ENCODE measurements at regions not wholly inside any gene's neighbourhood (a gene's known extent, or its start where the extent isn't known, plus 50 kb on each side); places are given as distances from the start of the nearest gene placed in this dataset.

DNA sequence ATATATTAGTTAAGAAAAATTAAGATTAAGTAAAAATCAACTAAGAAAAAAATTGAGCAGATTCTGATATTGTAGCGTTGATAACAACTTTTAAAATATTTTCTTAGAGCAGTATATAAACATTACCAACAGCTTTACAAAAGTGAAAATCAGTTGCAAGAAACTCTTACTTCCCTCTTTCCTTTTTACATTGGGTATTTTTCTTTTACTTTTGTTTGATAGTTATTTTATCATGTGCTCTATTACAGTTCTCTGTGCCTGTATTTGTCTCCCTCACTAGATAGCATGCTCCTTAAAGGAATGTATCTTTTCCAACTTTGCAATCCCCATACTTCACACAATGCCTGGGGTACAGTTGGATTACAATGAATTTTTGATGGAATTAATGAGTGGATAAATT is 87.5 kb upstream of the P3H2 start:
- no peak for TF ChIP-seq HNF4A (conservative IDR thresholded peaks at IDR 0.05)
- no peak for TF ChIP-seq RAD21 (IDR thresholded peaks at IDR 0.05)
- TF ChIP-seq, protein P1, sequence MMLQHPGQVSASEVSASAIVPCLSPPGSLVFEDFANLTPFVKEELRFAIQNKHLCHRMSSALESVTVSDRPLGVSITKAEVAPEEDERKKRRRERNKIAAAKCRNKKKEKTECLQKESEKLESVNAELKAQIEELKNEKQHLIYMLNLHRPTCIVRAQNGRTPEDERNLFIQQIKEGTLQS (IDR thresholded peaks at IDR 0.05) = no peak
- no peak for TF ChIP-seq RXRA (IDR thresholded peaks at IDR 0.05)
- TF ChIP-seq EGR1 (IDR thresholded peaks at IDR 0.05; ENCODE audit: low read depth in 2 of 2) = no peak
- TF ChIP-seq, protein P2, sequence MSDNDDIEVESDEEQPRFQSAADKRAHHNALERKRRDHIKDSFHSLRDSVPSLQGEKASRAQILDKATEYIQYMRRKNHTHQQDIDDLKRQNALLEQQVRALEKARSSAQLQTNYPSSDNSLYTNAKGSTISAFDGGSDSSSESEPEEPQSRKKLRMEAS (IDR thresholded peaks at IDR 0.05) = no peak
- H3K27me3 ChIP-seq (ENCODE audit: control insufficient read depth in 4 of 4, insufficient read depth in 4 of 4, low read length in 3 of 4) = no peaks in the 10 kb centered on the region
- no peak overlapping the region for H3K9ac ChIP-seq (ENCODE audit: low read depth in 1 of 2, low read length in 2 of 2)
- no peaks in the 10 kb centered on the region for H3K36me3 ChIP-seq (ENCODE audit: control insufficient read depth in 4 of 4, insufficient read depth in 3 of 4, low read depth in 1 of 4, low read length in 3 of 4)
- no peak overlapping the region for H3K4me3 ChIP-seq (ENCODE audit: low read depth in 1 of 3, low read length in 3 of 3)
- 90% methylated on average over 1 of the region's 1 CpG for WGBS
- H3K27ac ChIP-seq (ENCODE audit: low read depth in 1 of 2, low read length in 2 of 2) = no peak overlapping the region
- no peaks in the 10 kb centered on the region for H3K9me3 ChIP-seq (ENCODE audit: control insufficient read depth in 4 of 4, low read length in 3 of 4)
- H3K4me1 ChIP-seq (ENCODE audit: control insufficient read depth in 4 of 4, insufficient read depth in 4 of 4, low read length in 3 of 4) = no peaks in the 10 kb centered on the region
- DNase-seq (ENCODE audit: low spot score) = no peak

DNA sequence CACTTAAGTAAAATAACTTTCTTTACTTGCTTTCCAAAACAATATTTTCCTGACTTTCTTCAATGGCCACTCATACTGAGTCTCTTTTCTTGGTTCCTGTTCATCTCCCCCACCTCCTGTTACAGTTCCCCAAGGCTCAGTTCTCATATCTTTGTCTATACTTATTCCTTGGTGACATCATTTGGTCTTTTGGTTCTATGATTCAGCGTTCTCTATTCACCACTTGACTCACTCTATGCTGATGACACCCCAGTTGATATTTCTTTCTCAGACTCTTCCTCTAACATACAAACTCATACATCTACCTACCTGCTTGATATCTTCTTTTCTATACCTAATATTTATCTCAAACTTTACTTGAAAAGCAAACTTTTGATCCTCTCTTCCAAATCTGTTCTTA is 85.0 kb upstream of the P3H2 start:
- Histone ChIP-seq H3K9ac (ENCODE audit: low read depth in 1 of 2, low read length in 2 of 2) (no peak overlapping the region), H3K4me3 (ENCODE audit: low read depth in 1 of 3, low read length in 3 of 3) (no peak overlapping the region), H3K4me1 (ENCODE audit: control insufficient read depth in 4 of 4, insufficient read depth in 4 of 4, low read length in 3 of 4) (peaks cover 0 to 3% (median 0%) of the 10 kb centered on the region in 4 donors), H3K27me3 (ENCODE audit: control insufficient read depth in 4 of 4, insufficient read depth in 4 of 4, low read length in 3 of 4) (no peaks in the 10 kb centered on the region), H3K9me3 (ENCODE audit: control insufficient read depth in 4 of 4, low read length in 3 of 4) (no peaks in the 10 kb centered on the region), H3K36me3 (ENCODE audit: control insufficient read depth in 4 of 4, insufficient read depth in 3 of 4, low read depth in 1 of 4, low read length in 3 of 4) (no peaks in the 10 kb centered on the region), H3K27ac (ENCODE audit: low read depth in 1 of 2, low read length in 2 of 2) (no peak overlapping the region)
- TF ChIP-seq SP1 (IDR thresholded peaks at IDR 0.05) (no peak), NR2F2 (IDR thresholded peaks at IDR 0.05) (no peak), GABPA (IDR thresholded peaks at IDR 0.05 in 1 of 2, conservative IDR thresholded peaks at IDR 0.05 in 1 of 2) (no peak), RXRA (IDR thresholded peaks at IDR 0.05) (no peak), HNF4G (IDR thresholded peaks at IDR 0.05) (no peak), HNF4A (conservative IDR thresholded peaks at IDR 0.05) (no peak), FOXA2 (IDR thresholded peaks at IDR 0.05) (no peak), TAF1 (conservative IDR thresholded peaks at IDR 0.05) (no peak), JUND (IDR thresholded peaks at IDR 0.05) (no peak), YY1 (IDR thresholded peaks at IDR 0.05) (no peak)
- TF ChIP-seq, protein P1 (IDR thresholded peaks at IDR 0.05) = no peak
- TF ChIP-seq, protein P3, sequence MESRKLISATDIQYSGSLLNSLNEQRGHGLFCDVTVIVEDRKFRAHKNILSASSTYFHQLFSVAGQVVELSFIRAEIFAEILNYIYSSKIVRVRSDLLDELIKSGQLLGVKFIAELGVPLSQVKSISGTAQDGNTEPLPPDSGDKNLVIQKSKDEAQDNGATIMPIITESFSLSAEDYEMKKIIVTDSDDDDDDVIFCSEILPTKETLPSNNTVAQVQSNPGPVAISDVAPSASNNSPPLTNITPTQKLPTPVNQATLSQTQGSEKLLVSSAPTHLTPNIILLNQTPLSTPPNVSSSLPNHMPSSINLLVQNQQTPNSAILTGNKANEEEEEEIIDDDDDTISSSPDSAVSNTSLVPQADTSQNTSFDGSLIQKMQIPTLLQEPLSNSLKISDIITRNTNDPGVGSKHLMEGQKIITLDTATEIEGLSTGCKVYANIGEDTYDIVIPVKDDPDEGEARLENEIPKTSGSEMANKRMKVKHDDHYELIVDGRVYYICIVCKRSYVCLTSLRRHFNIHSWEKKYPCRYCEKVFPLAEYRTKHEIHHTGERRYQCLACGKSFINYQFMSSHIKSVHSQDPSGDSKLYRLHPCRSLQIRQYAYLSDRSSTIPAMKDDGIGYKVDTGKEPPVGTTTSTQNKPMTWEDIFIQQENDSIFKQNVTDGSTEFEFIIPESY (IDR thresholded peaks at IDR 0.05) = no peak
- TF ChIP-seq, protein P4, sequence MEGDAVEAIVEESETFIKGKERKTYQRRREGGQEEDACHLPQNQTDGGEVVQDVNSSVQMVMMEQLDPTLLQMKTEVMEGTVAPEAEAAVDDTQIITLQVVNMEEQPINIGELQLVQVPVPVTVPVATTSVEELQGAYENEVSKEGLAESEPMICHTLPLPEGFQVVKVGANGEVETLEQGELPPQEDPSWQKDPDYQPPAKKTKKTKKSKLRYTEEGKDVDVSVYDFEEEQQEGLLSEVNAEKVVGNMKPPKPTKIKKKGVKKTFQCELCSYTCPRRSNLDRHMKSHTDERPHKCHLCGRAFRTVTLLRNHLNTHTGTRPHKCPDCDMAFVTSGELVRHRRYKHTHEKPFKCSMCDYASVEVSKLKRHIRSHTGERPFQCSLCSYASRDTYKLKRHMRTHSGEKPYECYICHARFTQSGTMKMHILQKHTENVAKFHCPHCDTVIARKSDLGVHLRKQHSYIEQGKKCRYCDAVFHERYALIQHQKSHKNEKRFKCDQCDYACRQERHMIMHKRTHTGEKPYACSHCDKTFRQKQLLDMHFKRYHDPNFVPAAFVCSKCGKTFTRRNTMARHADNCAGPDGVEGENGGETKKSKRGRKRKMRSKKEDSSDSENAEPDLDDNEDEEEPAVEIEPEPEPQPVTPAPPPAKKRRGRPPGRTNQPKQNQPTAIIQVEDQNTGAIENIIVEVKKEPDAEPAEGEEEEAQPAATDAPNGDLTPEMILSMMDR (IDR thresholded peaks at IDR 0.05; ENCODE audit: low read depth, low read length, missing input control) = no peak
- TF ChIP-seq, protein P5, sequence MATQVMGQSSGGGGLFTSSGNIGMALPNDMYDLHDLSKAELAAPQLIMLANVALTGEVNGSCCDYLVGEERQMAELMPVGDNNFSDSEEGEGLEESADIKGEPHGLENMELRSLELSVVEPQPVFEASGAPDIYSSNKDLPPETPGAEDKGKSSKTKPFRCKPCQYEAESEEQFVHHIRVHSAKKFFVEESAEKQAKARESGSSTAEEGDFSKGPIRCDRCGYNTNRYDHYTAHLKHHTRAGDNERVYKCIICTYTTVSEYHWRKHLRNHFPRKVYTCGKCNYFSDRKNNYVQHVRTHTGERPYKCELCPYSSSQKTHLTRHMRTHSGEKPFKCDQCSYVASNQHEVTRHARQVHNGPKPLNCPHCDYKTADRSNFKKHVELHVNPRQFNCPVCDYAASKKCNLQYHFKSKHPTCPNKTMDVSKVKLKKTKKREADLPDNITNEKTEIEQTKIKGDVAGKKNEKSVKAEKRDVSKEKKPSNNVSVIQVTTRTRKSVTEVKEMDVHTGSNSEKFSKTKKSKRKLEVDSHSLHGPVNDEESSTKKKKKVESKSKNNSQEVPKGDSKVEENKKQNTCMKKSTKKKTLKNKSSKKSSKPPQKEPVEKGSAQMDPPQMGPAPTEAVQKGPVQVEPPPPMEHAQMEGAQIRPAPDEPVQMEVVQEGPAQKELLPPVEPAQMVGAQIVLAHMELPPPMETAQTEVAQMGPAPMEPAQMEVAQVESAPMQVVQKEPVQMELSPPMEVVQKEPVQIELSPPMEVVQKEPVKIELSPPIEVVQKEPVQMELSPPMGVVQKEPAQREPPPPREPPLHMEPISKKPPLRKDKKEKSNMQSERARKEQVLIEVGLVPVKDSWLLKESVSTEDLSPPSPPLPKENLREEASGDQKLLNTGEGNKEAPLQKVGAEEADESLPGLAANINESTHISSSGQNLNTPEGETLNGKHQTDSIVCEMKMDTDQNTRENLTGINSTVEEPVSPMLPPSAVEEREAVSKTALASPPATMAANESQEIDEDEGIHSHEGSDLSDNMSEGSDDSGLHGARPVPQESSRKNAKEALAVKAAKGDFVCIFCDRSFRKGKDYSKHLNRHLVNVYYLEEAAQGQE (IDR thresholded peaks at IDR 0.05) = no peak
- no peak for DNase-seq (ENCODE audit: low spot score)
- 80% methylated on average over 1 of the region's 1 CpG for WGBS
